HepG2 (cell line): ENCODE measurements at regions not wholly inside any gene's neighbourhood (a gene's known extent, or its start where the extent isn't known, plus 50 kb on each side); places are given as distances from the start of the nearest gene placed in this dataset.
A peak's percentile ranks its signal among the peaks of the same experiment; 100 is the strongest.
"Not testable (repeated sequence)": the region's sequence is repeated elsewhere in the genome, so short reads cannot be mapped to it uniquely, and the experiment has no call there.

Source experiments
- ATF7-NPFF ChIP-seq: sonication (generic); formaldehyde crosslinking; IDR thresholded peaks from 2 replicates; pipeline ENCODE4 v1.8.1; 2023; ENCODE audit warnings: mild to moderate bottlenecking, low read depth, missing genetic modification reagents, moderate library complexity
- HMGXB4 ChIP-seq, 2 experiments: sonication (generic) in 1 of 2; formaldehyde crosslinking in 1 of 2; IDR thresholded peaks; 2 replicates each; pipeline versions ENCODE4 v1.4.0 to v1.6.1; 2018 to 2020; ENCODE audit warnings: missing genetic modification reagents in 2 of 2, borderline replicate concordance in 1 of 2, low read depth in 1 of 2, mild to moderate bottlenecking in 1 of 2, missing biosample characterization in 1 of 2
- MAFF ChIP-seq: IDR thresholded peaks from 2 replicates; pipeline ENCODE4 v1.6.1; 2011; ENCODE audit warnings: low read depth, low read length, improper control_type of control experiment
- MYPOP ChIP-seq: sonication (generic); formaldehyde crosslinking; IDR thresholded peaks from 2 replicates; pipeline ENCODE4 v1.8.1; 2023; ENCODE audit warnings: mild to moderate bottlenecking, moderate library complexity, missing genetic modification reagents
- NFYB ChIP-seq: sonication (generic); formaldehyde crosslinking; IDR thresholded peaks from 2 replicates; pipeline ENCODE4 v1.4.0; 2020; ENCODE audit warnings: missing genetic modification reagents
- POLR2G ChIP-seq: fragments of 200-400 bp; formaldehyde crosslinking; IDR thresholded peaks from 2 replicates; pipeline ENCODE4 v1.6.1; 2018; ENCODE audit warnings: mild to moderate bottlenecking, low read depth, low read length, moderate library complexity
- RFXAP ChIP-seq: sonication (generic); formaldehyde crosslinking; IDR thresholded peaks from 2 replicates; pipeline ENCODE4 v1.4.0; 2020; ENCODE audit warnings: missing genetic modification reagents, borderline replicate concordance
- SP1 ChIP-seq, 2 experiments: fragments of 450-650 bp in 1 of 2; sonication (generic) in 1 of 2; formaldehyde crosslinking in 1 of 2; IDR thresholded peaks; 2 replicates each; pipeline versions ENCODE4 v1.4.0 to v1.6.1; 2016 to 2020; ENCODE audit warnings: missing genetic modification reagents in 1 of 2
- TFDP2 ChIP-seq: sonication (generic); formaldehyde crosslinking; IDR thresholded peaks from 2 replicates; pipeline ENCODE4 v1.4.0; 2020; ENCODE audit warnings: missing genetic modification reagents
- THAP11 ChIP-seq: IDR thresholded peaks from 2 replicates; pipeline ENCODE4 v1.6.1; 2016; ENCODE audit warnings: missing biosample characterization, missing genetic modification reagents
- ZBTB21 ChIP-seq: sonication (generic); formaldehyde crosslinking; IDR thresholded peaks from 2 replicates; pipeline ENCODE4 v1.4.0; 2020; ENCODE audit warnings: missing genetic modification reagents
- ZFP91 ChIP-seq: sonication (generic); formaldehyde crosslinking; IDR thresholded peaks from 2 replicates; pipeline ENCODE4 v1.9.0; 2022; ENCODE audit warnings: missing genetic modification reagents, mild to moderate bottlenecking, borderline replicate concordance
- ZNF143 ChIP-seq: sonication (generic); formaldehyde crosslinking; IDR thresholded peaks from 2 replicates; pipeline ENCODE4 v1.4.0; 2020; ENCODE audit warnings: missing genetic modification reagents
- TF ChIP-seq, protein P1 (sequence below): sonication (generic); formaldehyde crosslinking; IDR thresholded peaks from 2 replicates; pipeline ENCODE4 v1.5.0; 2020; ENCODE audit warnings: mild to moderate bottlenecking, missing genetic modification reagents, borderline replicate concordance
- TF ChIP-seq, protein P2 (sequence below): IDR thresholded peaks from 2 replicates; pipeline ENCODE4 v1.6.1; 2016; ENCODE audit warnings: low read depth

DNA sequence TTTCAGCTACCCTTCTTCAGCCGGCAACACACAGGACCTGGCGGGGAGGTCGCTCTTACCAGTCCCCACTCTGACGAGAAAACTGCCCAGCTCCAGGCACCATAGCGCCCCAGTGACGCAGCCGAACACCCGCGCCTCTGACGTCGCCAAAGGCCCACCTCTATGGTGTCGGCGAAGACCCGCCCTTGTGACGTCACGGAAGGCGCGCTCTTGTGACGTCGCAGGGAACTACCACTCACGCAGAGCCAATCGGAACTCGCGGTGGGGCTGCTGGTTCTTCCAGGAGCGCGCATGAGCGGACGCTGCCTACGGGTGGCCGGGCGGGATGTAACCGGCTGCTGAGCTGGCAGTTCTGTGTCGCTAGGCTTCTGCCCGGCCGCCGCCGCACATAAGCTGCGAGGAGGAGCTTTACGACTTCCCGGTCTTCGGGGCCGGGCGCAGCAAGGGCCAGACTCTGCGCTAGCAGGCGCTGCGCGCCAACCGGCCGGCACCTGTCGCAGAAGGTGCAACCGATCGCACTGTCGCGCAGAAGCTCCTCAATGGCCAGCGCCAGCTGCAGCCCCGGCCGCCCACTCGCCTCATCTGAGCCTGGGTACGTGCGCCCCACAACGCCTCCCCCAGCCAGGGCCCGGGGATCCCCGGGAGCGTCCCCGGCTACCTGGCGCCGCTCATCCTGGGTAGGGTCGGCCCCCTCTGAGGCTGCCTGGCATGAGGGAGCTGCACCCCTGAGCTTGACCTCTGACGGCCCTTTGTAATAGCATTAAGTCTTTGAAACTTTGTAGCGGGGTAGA lies 121.3 kb upstream of the FBXO28 start (continued):
- TF ChIP-seq, protein P1, sequence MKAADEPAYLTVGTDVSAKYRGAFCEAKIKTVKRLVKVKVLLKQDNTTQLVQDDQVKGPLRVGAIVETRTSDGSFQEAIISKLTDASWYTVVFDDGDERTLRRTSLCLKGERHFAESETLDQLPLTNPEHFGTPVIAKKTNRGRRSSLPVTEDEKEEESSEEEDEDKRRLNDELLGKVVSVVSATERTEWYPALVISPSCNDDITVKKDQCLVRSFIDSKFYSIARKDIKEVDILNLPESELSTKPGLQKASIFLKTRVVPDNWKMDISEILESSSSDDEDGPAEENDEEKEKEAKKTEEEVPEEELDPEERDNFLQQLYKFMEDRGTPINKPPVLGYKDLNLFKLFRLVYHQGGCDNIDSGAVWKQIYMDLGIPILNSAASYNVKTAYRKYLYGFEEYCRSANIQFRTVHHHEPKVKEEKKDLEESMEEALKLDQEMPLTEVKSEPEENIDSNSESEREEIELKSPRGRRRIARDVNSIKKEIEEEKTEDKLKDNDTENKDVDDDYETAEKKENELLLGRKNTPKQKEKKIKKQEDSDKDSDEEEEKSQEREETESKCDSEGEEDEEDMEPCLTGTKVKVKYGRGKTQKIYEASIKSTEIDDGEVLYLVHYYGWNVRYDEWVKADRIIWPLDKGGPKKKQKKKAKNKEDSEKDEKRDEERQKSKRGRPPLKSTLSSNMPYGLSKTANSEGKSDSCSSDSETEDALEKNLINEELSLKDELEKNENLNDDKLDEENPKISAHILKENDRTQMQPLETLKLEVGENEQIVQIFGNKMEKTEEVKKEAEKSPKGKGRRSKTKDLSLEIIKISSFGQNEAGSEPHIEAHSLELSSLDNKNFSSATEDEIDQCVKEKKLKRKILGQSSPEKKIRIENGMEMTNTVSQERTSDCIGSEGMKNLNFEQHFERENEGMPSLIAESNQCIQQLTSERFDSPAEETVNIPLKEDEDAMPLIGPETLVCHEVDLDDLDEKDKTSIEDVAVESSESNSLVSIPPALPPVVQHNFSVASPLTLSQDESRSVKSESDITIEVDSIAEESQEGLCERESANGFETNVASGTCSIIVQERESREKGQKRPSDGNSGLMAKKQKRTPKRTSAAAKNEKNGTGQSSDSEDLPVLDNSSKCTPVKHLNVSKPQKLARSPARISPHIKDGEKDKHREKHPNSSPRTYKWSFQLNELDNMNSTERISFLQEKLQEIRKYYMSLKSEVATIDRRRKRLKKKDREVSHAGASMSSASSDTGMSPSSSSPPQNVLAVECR: peak; percentile 28; the same call in 1 of the 2 replicates
- TF ChIP-seq ZNF143: 0 out of 2 replicates have a peak, but pooled peaks have one; percentile 35
- 0 out of 2 replicates have a peak, but pooled peaks have one; percentile 40 for TF ChIP-seq MYPOP (CRISPR knock-in tag)
- peak; percentile 55 for TF ChIP-seq POLR2G
- TF ChIP-seq ATF7-NPFF: peak; percentile 22; the same call in 1 of the 2 replicates
- peak; percentile 78 for TF ChIP-seq NFYB (CRISPR knock-in tag)
- TF ChIP-seq THAP11 (CRISPR knock-in tag): peak; percentile 88
- peak; percentile 53; the same call in 1 of the 2 replicates for TF ChIP-seq MAFF
- TF ChIP-seq ZFP91: peak; percentile 32; the same call in 1 of the 2 replicates
- not testable (repeated sequence) for TF ChIP-seq SP1 (IDR thresholded peaks at IDR 0.05)
- peak; percentile 88 for TF ChIP-seq SP1 (CRISPR knock-in tag; IDR thresholded peaks at IDR 0.05)
- 0 out of 2 replicates have a peak, but pooled peaks have one; percentile 32 for TF ChIP-seq TFDP2 (CRISPR knock-in tag)
- TF ChIP-seq HMGXB4 (CRISPR knock-in tag; IDR thresholded peaks at IDR 0.05; ENCODE audit: borderline replicate concordance in 1 of 2, low read depth in 1 of 2): peak; percentile 48 to 61; a peak in 1 of 4 replicates
- TF ChIP-seq, protein P2, sequence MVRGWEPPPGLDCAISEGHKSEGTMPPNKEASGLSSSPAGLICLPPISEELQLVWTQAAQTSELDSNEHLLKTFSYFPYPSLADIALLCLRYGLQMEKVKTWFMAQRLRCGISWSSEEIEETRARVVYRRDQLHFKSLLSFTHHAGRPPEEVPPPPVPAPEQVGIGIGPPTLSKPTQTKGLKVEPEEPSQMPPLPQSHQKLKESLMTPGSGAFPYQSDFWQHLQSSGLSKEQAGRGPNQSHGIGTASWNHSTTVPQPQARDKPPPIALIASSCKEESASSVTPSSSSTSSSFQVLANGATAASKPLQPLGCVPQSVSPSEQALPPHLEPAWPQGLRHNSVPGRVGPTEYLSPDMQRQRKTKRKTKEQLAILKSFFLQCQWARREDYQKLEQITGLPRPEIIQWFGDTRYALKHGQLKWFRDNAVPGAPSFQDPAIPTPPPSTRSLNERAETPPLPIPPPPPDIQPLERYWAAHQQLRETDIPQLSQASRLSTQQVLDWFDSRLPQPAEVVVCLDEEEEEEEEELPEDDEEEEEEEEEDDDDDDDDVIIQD (CRISPR knock-in tag): 0 out of 2 replicates have a peak, but pooled peaks have one; percentile 40
- peak; percentile 43; the same call in 1 of the 2 replicates for TF ChIP-seq RFXAP (CRISPR knock-in tag)
- TF ChIP-seq ZBTB21 (CRISPR knock-in tag): peak; percentile 98
